Endothelial cell of umbilical vein (primary cell): ENCODE measurements at regions not wholly inside any gene's neighbourhood (a gene's known extent, or its start where the extent isn't known, plus 50 kb on each side); places are given as distances from the start of the nearest gene placed in this dataset.

Experiments
- BruUV-seq: library from RNA; stranded (reverse); fragments of 400-500 nt; replicated peaks from 2 replicates; lab custom pipeline; 2021; lab: Mats Ljungman, UMichigan
- CTCF ChIA-PET: fragments of 300-600, 350-600 bp; sonication (Branson Sonifier 250); formaldehyde crosslinking; loops from one replicate; lab custom pipeline; 2021; ENCODE audit warnings: antibody characterized with exemption, inconsistent platforms; lab: Charles Lee
- POLR2A ChIA-PET: fragments of 300-600, 350-600 bp; sonication (Branson Sonifier 250); formaldehyde crosslinking; loops from one replicate; lab custom pipeline; 2021; ENCODE audit warnings: antibody characterized with exemption, inconsistent platforms; lab: Charles Lee
- DNase-seq: peaks from one replicate; pipeline ENCODE4 v3.0.0-alpha.2; 2011; ENCODE audit warnings: low read depth, low spot score
- FAIRE-seq: peaks from 2 replicates; lab custom pipeline; 2011; peaks lifted over from hg19 to GRCh38; lab: Jason Lieb, UNC
- H2AFZ ChIP-seq: 2 replicates; pipeline ENCODE4 v1.6.0; 2012; ENCODE audit warnings: low read depth, low read length, control low read depth, inconsistent platforms
- H3K27ac ChIP-seq: 2 replicates; pipeline ENCODE4 v1.5.1; 2011; ENCODE audit warnings: low read depth, mild to moderate bottlenecking, control low read depth, low read length, moderate library complexity; ENCODE audit not compliant: insufficient read depth
- H3K27me3 ChIP-seq, 2 experiments: 2 replicates each; pipeline versions ENCODE4 v1.6.0 to v1.6.1; 2011; ENCODE audit warnings: low read length in 2 of 2, mixed read lengths in 1 of 2; ENCODE audit not compliant: control insufficient read depth in 2 of 2, insufficient read depth in 2 of 2
- H3K36me3 ChIP-seq, 2 experiments: 2 replicates in 1 of 2; 3 replicates in 1 of 2; pipeline ENCODE4 v1.5.1; 2011; ENCODE audit warnings: low read length in 2 of 2, mild to moderate bottlenecking in 1 of 2, moderate library complexity in 1 of 2; ENCODE audit not compliant: control insufficient read depth in 2 of 2, insufficient read depth in 2 of 2; ENCODE audit errors: extremely low read depth in 1 of 2
- H3K4me1 ChIP-seq: 3 replicates; pipeline ENCODE4 v1.5.1; 2011; ENCODE audit warnings: mild to moderate bottlenecking, low read length; ENCODE audit not compliant: control insufficient read depth, insufficient read depth; ENCODE audit errors: extremely low read depth
- H3K4me2 ChIP-seq: 2 replicates; pipeline ENCODE4 v1.6.1; 2011; ENCODE audit warnings: low read length, control low read depth, mixed read lengths; ENCODE audit not compliant: insufficient read depth
- H3K4me3 ChIP-seq, 3 experiments: fragments of 200-600 bp in 1 of 3; sonication (generic), shearing (Covaris generic) in 1 of 3; replicated peaks in 1 of 3; 2 replicates each; pipeline ENCODE4 v1.5.1; 2011 to 2016; ENCODE audit warnings: control low read depth in 3 of 3, low read length in 3 of 3, mild to moderate bottlenecking in 2 of 3, inconsistent platforms in 1 of 3, low read depth in 1 of 3, moderate library complexity in 1 of 3; ENCODE audit not compliant: insufficient read depth in 1 of 3
- H3K79me2 ChIP-seq: 2 replicates; pipeline ENCODE4 v1.6.0; 2012; ENCODE audit warnings: low read length, inconsistent platforms; ENCODE audit not compliant: control insufficient read depth, insufficient read depth
- H3K9ac ChIP-seq: replicated peaks from 2 replicates; pipeline ENCODE3; 2011; ENCODE audit warnings: low read length, control low read depth; ENCODE audit not compliant: insufficient read depth; ENCODE audit errors: extremely low read depth
- H3K9me1 ChIP-seq: replicated peaks from 3 replicates; pipeline ENCODE4 v1.6.0; 2011; ENCODE audit warnings: mild to moderate bottlenecking, low read length; ENCODE audit not compliant: control insufficient read depth, insufficient read depth; ENCODE audit errors: extremely low read depth
- H3K9me3 ChIP-seq: replicated peaks from 2 replicates; pipeline ENCODE4 v1.5.1; 2012; ENCODE audit warnings: low read length, inconsistent platforms; ENCODE audit not compliant: control insufficient read depth, insufficient read depth
- H4K20me1 ChIP-seq: replicated peaks from 2 replicates; pipeline ENCODE3; 2011; ENCODE audit warnings: mild to moderate bottlenecking, low read length; ENCODE audit not compliant: control insufficient read depth, insufficient read depth; ENCODE audit errors: extremely low read depth
- EZH2 ChIP-seq: IDR thresholded peaks from 2 replicates; pipeline ENCODE4 v1.6.1; 2012; ENCODE audit warnings: borderline replicate concordance, low read depth, mild to moderate bottlenecking, moderate library complexity, low read length, inconsistent platforms; ENCODE audit not compliant: severe bottlenecking
- FOS ChIP-seq: IDR thresholded peaks from 2 replicates; pipeline ENCODE4 v1.6.1; 2011; ENCODE audit warnings: mild to moderate bottlenecking, low read length, moderate library complexity, borderline replicate concordance; ENCODE audit not compliant: insufficient read depth
- GATA2 ChIP-seq: IDR thresholded peaks from 2 replicates; pipeline ENCODE4 v1.7.0; 2011; ENCODE audit warnings: low read depth, mild to moderate bottlenecking, moderate library complexity, mixed read lengths, low read length; ENCODE audit not compliant: insufficient read length, insufficient read depth
- JUN ChIP-seq: IDR thresholded peaks from 2 replicates; pipeline ENCODE4 v1.6.1; 2011; ENCODE audit warnings: borderline replicate concordance, low read depth; ENCODE audit not compliant: insufficient read length, insufficient read depth
- MAX ChIP-seq: IDR thresholded peaks from 2 replicates; pipeline ENCODE4 v1.6.1; 2011; ENCODE audit not compliant: insufficient read depth, insufficient read length
- MYC ChIP-seq: IDR thresholded peaks from one replicate; pipeline ENCODE4 v1.6.1; 2011; ENCODE audit warnings: mild to moderate bottlenecking, low read depth, low read length
- POLR2A ChIP-seq: IDR thresholded peaks from 2 replicates; pipeline ENCODE4 v1.6.1; 2012; ENCODE audit warnings: low read depth, mild to moderate bottlenecking, control low read depth, low read length
- POLR2AphosphoS5 ChIP-seq: IDR thresholded peaks from 2 replicates; pipeline ENCODE4 v1.6.1; 2012; ENCODE audit warnings: low read depth, mild to moderate bottlenecking, control low read depth, low read length, moderate library complexity; ENCODE audit not compliant: insufficient read depth
- dilution Hi-C: fragments of 300-500 bp; cut with MboI; formaldehyde crosslinking; loops from one replicate; pipeline ENCODE4 v1.15.0; 2019; ENCODE audit warnings: low sequenced_read_pairs; ENCODE audit not compliant: extremely low pct_ligation_motif_present
- intact Hi-C: fragments of 100-400 bp; cut with micrococcal nuclease; formaldehyde crosslinking; loops from one replicate; pipeline ENCODE4 v1.10.0; 2022
- TF ChIP-seq, protein P1 (sequence below), 2 donors: IDR thresholded peaks; 1 replicate in 1 of 2; 2 replicates in 1 of 2; pipeline ENCODE4 v1.5.1; 2011; ENCODE audit warnings: low read length in 2 of 2, mild to moderate bottlenecking in 2 of 2, moderate library complexity in 2 of 2, control low read depth in 1 of 2, inconsistent platforms in 1 of 2, low read depth in 1 of 2; ENCODE audit not compliant: insufficient read depth in 1 of 2; ENCODE audit errors: extremely low read depth in 1 of 2

- no peak for FAIRE-seq
These were observed 307.3 kb upstream of the IRX1 start for GRCh38 chr5:3288325-3288724.

More at GRCh38 chr5:3288325-3288724, 307.3 kb upstream of the IRX1 start:
- H3K9me3 ChIP-seq, result no peaks in the 10 kb centered on the region
- H3K9ac ChIP-seq, result no peak overlapping the region
- H3K4me2 ChIP-seq, result no peak overlapping the region
- H3K27me3 ChIP-seq, result no peaks in the 10 kb centered on the region
- BruUV-seq, result no TSS peak
- TF ChIP-seq JUN (no peak), GATA2 (no peak), MYC (no peak), POLR2A (no peak), FOS (no peak), EZH2 (no peak), POLR2AphosphoS5 (no peak), MAX (no peak)
- TF ChIP-seq, protein P1, sequence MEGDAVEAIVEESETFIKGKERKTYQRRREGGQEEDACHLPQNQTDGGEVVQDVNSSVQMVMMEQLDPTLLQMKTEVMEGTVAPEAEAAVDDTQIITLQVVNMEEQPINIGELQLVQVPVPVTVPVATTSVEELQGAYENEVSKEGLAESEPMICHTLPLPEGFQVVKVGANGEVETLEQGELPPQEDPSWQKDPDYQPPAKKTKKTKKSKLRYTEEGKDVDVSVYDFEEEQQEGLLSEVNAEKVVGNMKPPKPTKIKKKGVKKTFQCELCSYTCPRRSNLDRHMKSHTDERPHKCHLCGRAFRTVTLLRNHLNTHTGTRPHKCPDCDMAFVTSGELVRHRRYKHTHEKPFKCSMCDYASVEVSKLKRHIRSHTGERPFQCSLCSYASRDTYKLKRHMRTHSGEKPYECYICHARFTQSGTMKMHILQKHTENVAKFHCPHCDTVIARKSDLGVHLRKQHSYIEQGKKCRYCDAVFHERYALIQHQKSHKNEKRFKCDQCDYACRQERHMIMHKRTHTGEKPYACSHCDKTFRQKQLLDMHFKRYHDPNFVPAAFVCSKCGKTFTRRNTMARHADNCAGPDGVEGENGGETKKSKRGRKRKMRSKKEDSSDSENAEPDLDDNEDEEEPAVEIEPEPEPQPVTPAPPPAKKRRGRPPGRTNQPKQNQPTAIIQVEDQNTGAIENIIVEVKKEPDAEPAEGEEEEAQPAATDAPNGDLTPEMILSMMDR (IDR thresholded peaks at IDR 0.05; ENCODE audit: extremely low read depth in 1 of 2, insufficient read depth in 1 of 2, low read depth in 1 of 2, low read length in 2 of 2), result no peak
- intact Hi-C loops (no loop called here), dilution Hi-C loops (no loop called here)
- no peaks in the 10 kb centered on the region for H3K4me1 ChIP-seq
- H3K79me2 ChIP-seq, result no peaks in the 10 kb centered on the region
- CTCF ChIA-PET, result no interaction called here
- POLR2A ChIA-PET, result no interaction called here
- no peak overlapping the region for H3K27ac ChIP-seq
- no peaks in the 10 kb centered on the region for H3K36me3 ChIP-seq
- no peaks in the 10 kb centered on the region for H4K20me1 ChIP-seq
- DNase-seq, result no peak
- H3K4me3 ChIP-seq, result no peak overlapping the region
- H2AFZ ChIP-seq, result no peak overlapping the region
- H3K9me1 ChIP-seq, result no peaks in the 10 kb centered on the region
